ENCODE measurements at regions not wholly inside any gene's neighbourhood (a gene's known extent, or its start where the extent isn't known, plus 50 kb on each side); places are given as distances from the start of the nearest gene placed in this dataset.
"Not testable (repeated sequence)": the region's sequence is repeated elsewhere in the genome, so short reads cannot be mapped to it uniquely, and the experiment has no call there.

- no peak for DNase-seq (ENCODE audit: extremely low read depth, low read depth)
- TF ChIP-seq CTCF (IDR thresholded peaks at IDR 0.05; ENCODE audit: low read depth, low read length), result no peak
Observed at GRCh38 chr7:23931633-23932032, 221.6 kb downstream of the STK31 start.

GRCh38 chr7:23938215-23938614, 228.2 kb downstream of the STK31 start:
- TF ChIP-seq CTCF (IDR thresholded peaks at IDR 0.05; ENCODE audit: low read depth, low read length), result no peak
- DNase-seq (ENCODE audit: extremely low read depth, low read depth), result no peak

GRCh38 chr7:23938937-23939552, 229.0 kb downstream of the STK31 start:
- no peak for DNase-seq (ENCODE audit: extremely low read depth, low read depth)
- peak; percentile 35 for TF ChIP-seq CTCF (IDR thresholded peaks at IDR 0.05; ENCODE audit: low read depth, low read length)

- not testable (repeated sequence) for DNase-seq (ENCODE audit: extremely low read depth, low read depth)
Observed at GRCh38 chr7:23939747-23940146, 229.7 kb downstream of the STK31 start.

GRCh38 chr7:23941551-23941950, 231.5 kb downstream of the STK31 start:
- TF ChIP-seq CTCF (IDR thresholded peaks at IDR 0.05; ENCODE audit: low read depth, low read length), result no peak
- DNase-seq (ENCODE audit: extremely low read depth, low read depth), result no peak

GRCh38 chr7:23942032-23942431, 232.0 kb downstream of the STK31 start:
- TF ChIP-seq CTCF (IDR thresholded peaks at IDR 0.05; ENCODE audit: low read depth, low read length), result no peak

GRCh38 chr7:23944131-23944530, 234.1 kb downstream of the STK31 start:
- DNase-seq (ENCODE audit: extremely low read depth, low read depth), result no peak
- no peak for TF ChIP-seq CTCF (IDR thresholded peaks at IDR 0.05; ENCODE audit: low read depth, low read length)

More at GRCh38 chr7:23942032-23942431, 232.0 kb downstream of the STK31 start:
- no peak for DNase-seq (ENCODE audit: extremely low read depth, low read depth)

- DNase-seq (ENCODE audit: extremely low read depth, low read depth), result no peak
- no peak for TF ChIP-seq CTCF (IDR thresholded peaks at IDR 0.05; ENCODE audit: low read depth, low read length)
Observed at GRCh38 chr7:23945472-23945871, 235.5 kb downstream of the STK31 start.

Measured in AG09319 (cell line).